ENCODE measurements at regions not wholly inside any gene's neighbourhood (a gene's known extent, or its start where the extent isn't known, plus 50 kb on each side); places are given as distances from the start of the nearest gene placed in this dataset.

- H3K27ac ChIP-seq, result no peak overlapping the region
Measured at GRCh38 chr13:97559030-97559429, 125.1 kb downstream of the RAP2A start.

DNA sequence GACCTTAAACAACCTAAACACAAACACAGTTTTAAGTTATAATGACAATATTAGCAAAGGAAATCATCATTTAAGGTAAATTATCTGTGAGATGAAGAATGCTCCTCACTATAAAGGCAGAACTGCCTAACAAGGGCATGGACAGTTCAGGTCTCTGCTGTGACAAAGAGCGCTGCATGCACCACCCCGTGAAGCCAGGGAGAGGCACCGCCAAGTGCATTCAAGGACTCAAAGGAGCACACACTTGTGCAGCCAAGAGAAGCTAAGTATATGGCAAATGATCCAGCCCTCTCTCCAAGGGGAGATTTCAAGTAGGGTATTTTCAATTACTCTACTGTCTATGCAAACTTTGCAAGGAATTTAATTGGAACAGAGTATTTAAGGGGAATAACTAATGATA, 126.0 kb downstream of the RAP2A start:
- Histone ChIP-seq H3K27ac (no peak overlapping the region), H3K4me3 (no peak overlapping the region)

More at GRCh38 chr13:97559030-97559429, 125.1 kb downstream of the RAP2A start:
- no peak overlapping the region for H3K4me3 ChIP-seq

- H3K4me3 ChIP-seq, result no peak overlapping the region
- H3K27ac ChIP-seq, result no peak overlapping the region
Measured at GRCh38 chr13:97561182-97561581, 127.2 kb downstream of the RAP2A start.

DNA sequence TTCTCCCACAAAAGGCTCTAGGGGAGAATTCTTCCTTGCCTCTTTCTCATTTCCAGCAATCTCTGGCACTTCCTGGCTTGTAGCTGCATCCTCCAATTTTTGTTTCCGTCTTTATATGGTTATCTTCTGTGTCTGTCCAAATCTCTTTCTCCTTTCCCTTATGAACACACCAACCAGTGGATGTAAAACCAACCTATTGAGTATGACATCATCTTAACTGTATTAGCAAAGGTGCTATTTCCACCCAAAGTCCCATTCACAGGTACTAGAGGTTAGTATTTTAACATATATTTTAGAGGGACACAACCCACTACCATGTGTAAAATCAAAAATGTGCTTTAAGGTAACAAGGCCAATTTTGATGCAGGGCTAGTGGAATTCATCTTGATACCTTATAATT, 129.0 kb downstream of the RAP2A start:
- Histone ChIP-seq H3K4me3 (no peak overlapping the region), H3K27ac (no peak overlapping the region)

DNA sequence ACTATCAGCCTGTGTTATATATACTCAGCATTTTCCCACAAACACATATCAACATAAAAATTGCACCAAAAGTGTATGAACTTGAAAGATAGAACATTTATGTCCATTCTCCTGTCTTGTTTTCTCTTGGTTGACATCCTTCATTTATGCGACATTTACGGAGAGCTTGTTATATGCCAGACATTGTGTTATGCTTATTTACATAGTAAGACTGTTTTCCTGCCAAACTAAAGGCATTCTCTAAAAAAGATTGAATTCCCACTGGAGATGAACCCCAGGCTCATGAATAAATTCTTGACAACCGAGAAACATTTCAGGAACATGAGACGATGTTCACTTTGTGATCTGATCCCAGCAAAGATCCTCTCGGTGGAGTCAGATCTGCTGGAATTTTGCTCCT, 131.0 kb downstream of the RAP2A start:
- Histone ChIP-seq H3K4me3 (no peak overlapping the region), H3K27ac (no peak overlapping the region)

GRCh38 chr13:97565906-97566305, 131.9 kb downstream of the RAP2A start:
- Histone ChIP-seq H3K27ac (no peak overlapping the region), H3K4me3 (no peak overlapping the region)

- Histone ChIP-seq H3K27ac (no peak overlapping the region), H3K4me3 (no peak overlapping the region)
Measured at GRCh38 chr13:97566907-97567306, 132.9 kb downstream of the RAP2A start.

- Histone ChIP-seq H3K4me3 (no peak overlapping the region), H3K27ac (no peak overlapping the region)
Measured at GRCh38 chr13:97567510-97568243, 133.7 kb downstream of the RAP2A start.

DNA sequence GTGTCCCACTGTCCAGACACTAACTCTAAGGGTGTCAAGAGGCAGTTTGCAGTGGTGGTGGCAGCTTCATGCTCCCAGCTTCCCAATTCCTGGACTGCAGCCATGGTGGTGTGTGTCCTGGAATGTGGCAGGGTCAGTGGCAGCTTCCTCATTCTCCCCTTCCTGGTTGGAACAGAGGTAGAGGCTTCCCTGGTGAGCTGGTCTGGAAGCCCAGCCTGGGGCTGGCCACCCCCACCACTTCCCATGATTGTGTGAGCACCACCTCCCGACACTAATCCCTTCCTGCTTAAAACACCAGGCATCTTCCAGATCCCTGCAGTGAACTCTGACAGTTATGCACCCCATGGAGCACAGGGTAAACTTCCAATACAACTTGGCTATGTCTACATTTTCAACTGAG, 134.9 kb downstream of the RAP2A start:
- no peak overlapping the region for H3K4me3 ChIP-seq
- no peak overlapping the region for H3K27ac ChIP-seq

DNA sequence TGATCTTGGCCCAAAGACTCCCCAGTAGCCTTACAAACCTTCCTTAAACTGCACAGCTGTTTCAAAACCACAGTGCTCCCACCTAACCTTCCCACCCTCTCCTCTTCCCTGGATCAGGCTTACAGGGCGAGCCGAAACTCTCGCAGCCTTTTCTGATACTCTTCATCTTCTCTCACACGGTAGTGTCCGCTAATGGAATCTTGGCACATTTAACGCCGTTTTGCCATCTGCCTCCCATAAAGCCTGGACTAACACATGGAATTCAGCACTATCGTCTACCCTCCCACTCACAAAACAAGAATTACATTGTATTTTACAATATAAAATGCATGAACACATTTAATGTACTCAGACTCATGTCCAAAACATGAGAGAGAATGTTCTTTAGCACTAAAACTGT, 135.9 kb downstream of the RAP2A start:
- H3K4me3 ChIP-seq, result no peak overlapping the region
- no peak overlapping the region for H3K27ac ChIP-seq

GRCh38 chr13:97570442-97570841, 136.5 kb downstream of the RAP2A start:
- H3K27ac ChIP-seq, result no peak overlapping the region
- no peak overlapping the region for H3K4me3 ChIP-seq

DNA sequence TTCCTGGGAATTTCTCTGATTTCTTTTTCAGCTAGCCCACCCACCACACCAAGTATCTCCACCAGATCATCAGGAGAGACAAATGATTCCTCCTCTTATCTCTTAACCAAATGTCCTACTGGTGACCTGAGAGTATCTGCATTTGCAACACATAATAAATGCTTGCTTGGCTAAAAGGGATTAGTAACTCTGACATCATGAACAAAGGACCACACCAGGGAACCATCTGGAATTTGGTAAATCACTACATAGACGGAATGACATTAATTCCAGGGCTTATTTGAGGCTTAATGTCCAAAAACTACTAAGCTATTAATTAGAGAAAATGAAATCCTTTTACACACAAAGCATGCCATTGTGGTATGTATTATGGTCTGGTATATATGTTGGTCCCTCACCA, 139.0 kb downstream of the RAP2A start:
- no peak overlapping the region for H3K4me3 ChIP-seq
- no peak overlapping the region for H3K27ac ChIP-seq

DNA sequence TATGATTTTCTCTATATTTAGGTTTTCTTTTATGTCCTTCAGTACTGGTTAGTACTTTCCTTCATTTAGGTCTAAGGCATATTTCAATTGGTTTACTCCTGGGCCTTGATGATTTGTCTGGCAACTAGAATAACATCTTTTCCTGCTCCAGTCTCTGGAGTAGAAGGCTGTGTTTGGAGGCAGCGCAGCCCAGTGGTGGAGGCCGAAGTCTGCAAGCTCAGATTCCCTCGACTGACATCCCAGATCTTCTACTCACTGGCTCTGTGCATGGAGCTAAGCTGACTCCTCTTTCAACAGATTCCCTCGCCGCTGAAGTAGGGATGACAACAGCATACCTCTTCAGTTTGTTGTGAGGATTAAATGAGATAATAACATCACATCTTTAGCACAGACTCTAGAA, 141.0 kb downstream of the RAP2A start:
- Histone ChIP-seq H3K27ac (no peak overlapping the region), H3K4me3 (no peak overlapping the region)

DNA sequence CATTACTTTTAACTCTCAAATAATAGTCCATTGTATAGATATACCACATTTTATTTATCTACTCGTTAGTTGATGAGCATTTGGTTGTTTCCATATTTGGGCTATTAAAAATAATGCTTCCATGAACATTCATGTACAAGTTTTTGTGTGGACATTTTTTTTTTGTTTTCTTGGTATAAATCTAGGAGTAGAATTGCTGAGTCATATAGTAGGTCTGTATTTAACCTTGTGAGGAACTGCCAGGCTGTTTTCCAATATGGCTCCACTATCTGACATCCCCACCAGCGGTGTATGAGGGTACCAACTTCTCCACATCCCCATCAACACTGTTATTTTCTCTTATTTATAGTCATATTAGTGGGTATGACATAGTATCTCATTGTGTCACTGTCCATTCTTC, 143.1 kb downstream of the RAP2A start:
- Histone ChIP-seq H3K27ac (no peak overlapping the region), H3K4me3 (no peak overlapping the region)

DNA sequence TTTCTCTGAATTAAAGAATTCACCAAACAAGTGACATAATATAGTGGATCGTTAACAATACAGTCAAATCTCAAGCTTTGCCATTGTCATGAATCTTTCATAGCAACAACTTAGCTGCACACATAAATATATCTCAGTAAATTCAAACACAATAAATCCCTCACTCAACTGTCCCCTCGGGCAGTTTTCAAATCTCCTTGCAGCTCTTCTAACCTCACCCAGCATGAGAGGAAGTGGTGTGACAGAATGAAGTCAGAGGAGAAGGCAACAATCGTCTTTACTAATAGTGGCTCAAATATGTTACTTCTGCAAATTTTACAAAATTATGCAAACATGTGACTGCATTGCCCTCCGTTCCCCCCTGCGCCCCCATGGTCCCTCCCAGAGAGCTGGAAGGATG, 148.2 kb downstream of the RAP2A start:
- H3K4me3 ChIP-seq, result no peak overlapping the region
- no peak overlapping the region for H3K27ac ChIP-seq

GRCh38 chr13:97583907-97584497, 150.0 kb downstream of the RAP2A start:
- no peak overlapping the region for H3K4me3 ChIP-seq
- H3K27ac ChIP-seq, result no peak overlapping the region

GRCh38 chr13:97586941-97587340, 153.0 kb downstream of the RAP2A start:
- no peak overlapping the region for H3K27ac ChIP-seq
- no peak overlapping the region for H3K4me3 ChIP-seq

GRCh38 chr13:97588993-97589392, 155.0 kb downstream of the RAP2A start:
- no peak overlapping the region for H3K4me3 ChIP-seq
- H3K27ac ChIP-seq, result no peak overlapping the region

DNA sequence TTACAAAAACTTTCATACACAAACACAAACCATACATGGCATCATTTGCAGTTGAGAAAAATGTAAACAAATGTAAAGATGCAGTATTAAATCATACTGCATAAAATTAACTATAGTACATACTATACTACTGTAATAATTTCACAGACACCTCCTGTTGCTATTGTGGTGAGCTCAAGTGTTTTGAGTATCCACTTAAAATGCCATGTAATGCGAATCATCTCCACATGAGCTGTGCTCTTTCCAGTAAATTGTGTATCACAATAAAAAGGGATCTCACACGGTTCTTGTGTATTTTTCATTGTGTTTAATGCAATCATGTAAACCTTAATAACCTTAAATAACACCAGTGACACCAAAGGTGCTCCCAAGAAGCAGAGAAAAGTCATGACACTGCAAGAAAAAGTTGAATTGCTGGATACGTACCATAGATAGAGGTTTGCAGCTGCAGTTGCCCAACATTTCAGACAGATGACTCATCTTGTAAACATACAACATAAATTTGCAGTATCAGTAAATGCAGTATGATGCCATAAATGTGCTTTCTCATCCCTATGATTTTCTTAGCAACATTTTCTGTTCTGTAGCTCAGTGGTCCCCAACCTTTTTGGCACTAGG, 166.6 kb downstream of the RAP2A start:
- no peak overlapping the region for H3K27ac ChIP-seq
- H3K4me3 ChIP-seq, result no peak overlapping the region

DNA sequence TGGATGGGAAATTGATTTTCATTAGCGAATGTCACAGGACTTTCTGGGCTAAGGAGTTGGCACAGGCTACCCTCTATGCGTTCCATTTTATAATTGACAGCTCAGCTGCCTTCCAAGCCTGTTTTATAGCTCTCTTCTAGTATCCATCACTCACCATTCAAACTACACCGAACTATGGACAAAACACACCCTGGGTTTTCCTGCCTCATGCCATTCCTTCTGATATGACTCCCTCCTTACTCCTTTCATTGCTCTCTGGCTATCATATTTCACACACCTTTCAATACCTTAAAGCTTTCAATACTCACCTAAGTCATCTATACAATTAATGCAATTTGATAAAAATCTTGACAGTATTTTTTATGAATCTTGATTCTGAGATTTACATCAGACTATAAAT, 181.3 kb downstream of the RAP2A start:
- H3K27ac ChIP-seq, result no peak overlapping the region
- no peak overlapping the region for H3K4me3 ChIP-seq

DNA sequence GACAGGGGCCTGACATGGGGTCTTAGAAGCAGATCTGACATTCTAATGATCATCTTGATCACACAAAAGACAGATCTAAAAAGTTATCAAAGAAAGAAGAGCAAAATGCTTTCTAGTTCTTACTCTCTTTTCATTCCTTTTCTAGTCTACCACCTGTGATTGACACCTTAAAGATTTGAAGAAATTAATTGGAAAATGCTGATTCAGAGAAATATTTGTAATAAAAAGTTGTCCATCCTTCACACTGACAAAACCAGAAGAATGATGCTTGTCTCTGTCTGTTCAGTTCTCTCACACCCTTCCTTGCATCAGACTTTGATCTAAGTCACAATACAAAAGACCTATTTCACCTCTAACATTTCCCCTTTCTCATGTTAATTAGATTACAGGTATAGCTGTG, 182.4 kb downstream of the RAP2A start:
- no peak overlapping the region for H3K27ac ChIP-seq
- no peak overlapping the region for H3K4me3 ChIP-seq
